ENCODE measurements at regions not wholly inside any gene's neighbourhood (a gene's known extent, or its start where the extent isn't known, plus 50 kb on each side); places are given as distances from the start of the nearest gene placed in this dataset.

DNA sequence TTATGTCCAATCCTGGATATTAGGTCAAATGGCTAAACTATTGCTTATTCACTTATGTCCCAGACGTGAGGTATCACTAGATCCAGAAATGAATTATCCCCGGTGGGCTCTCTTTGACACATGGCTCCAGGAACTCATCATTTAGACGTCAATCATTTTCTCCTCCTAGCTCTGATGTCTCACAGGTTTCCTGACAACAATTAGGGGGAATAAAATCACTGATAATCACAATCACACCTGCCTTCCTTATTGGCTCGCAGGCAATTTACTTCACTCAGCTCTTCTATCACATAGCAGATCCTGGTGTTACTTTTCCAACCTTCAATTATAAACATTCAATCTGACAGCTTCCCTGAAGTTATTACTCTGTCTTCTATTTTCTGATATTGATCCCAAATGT, 634.0 kb upstream of the TENM4 start:
- no peak overlapping the region for H3K4me3 ChIP-seq
- no peaks in the 10 kb centered on the region for H3K79me2 ChIP-seq
- H4K20me1 ChIP-seq (ENCODE audit: insufficient read depth, poor library complexity, severe bottlenecking): no peaks in the 10 kb centered on the region
- DNase-seq (ENCODE audit: low spot score): no peak
- H3K27me3 ChIP-seq: no peaks in the 10 kb centered on the region
- TF ChIP-seq EZH2 (IDR thresholded peaks at IDR 0.05; ENCODE audit: borderline replicate concordance) (no peak), EZH2phosphoT487 (IDR thresholded peaks at IDR 0.05; ENCODE audit: low read depth, severe bottlenecking, unreplicated experiment) (no peak)
- TF ChIP-seq, protein P1, sequence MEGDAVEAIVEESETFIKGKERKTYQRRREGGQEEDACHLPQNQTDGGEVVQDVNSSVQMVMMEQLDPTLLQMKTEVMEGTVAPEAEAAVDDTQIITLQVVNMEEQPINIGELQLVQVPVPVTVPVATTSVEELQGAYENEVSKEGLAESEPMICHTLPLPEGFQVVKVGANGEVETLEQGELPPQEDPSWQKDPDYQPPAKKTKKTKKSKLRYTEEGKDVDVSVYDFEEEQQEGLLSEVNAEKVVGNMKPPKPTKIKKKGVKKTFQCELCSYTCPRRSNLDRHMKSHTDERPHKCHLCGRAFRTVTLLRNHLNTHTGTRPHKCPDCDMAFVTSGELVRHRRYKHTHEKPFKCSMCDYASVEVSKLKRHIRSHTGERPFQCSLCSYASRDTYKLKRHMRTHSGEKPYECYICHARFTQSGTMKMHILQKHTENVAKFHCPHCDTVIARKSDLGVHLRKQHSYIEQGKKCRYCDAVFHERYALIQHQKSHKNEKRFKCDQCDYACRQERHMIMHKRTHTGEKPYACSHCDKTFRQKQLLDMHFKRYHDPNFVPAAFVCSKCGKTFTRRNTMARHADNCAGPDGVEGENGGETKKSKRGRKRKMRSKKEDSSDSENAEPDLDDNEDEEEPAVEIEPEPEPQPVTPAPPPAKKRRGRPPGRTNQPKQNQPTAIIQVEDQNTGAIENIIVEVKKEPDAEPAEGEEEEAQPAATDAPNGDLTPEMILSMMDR (IDR thresholded peaks at IDR 0.05; ENCODE audit: poor library complexity): no peak
- WGBS (ENCODE audit: low lambda C conversion rate, missing lambda C conversion rate): 84% methylated on average over 4 of the region's 4 CpGs
- no peaks in the 10 kb centered on the region for H3K4me1 ChIP-seq (ENCODE audit: insufficient read depth)
- H3K36me3 ChIP-seq (replicated peaks; ENCODE audit: insufficient read depth, low read depth): no peaks in the 10 kb centered on the region
- H3K9me3 ChIP-seq (ENCODE audit: low read depth): no peaks in the 10 kb centered on the region
- no peaks in the 10 kb centered on the region for H3K9me2 ChIP-seq (replicated peaks; ENCODE audit: insufficient read depth)
- H3K27ac ChIP-seq: no peak overlapping the region
- H2AFZ ChIP-seq: no peak overlapping the region
- H3K4me2 ChIP-seq: no peak overlapping the region

DNA sequence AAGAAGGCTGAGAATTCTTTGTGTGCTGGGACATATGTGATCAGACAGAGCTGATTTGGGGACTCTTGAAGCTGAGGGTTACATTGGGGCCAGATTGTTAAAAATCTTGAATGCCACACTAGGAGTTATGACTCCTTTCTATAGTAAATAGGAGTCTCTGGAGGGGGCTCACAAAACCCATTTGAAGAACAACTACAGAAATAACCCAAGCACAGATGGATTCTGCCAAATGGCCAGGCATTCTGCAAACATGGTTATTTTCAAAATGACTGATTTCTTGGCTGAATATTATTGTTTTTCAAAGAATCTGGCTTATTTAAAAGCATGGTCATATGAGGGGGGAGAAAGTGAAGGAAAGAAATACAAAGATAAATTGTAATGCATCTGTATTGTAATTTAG, 625.5 kb upstream of the TENM4 start:
- Histone ChIP-seq H3K27ac (no peak overlapping the region), H2AFZ (no peak overlapping the region), H3K9me2 (replicated peaks; ENCODE audit: insufficient read depth) (no peaks in the 10 kb centered on the region), H3K4me1 (ENCODE audit: insufficient read depth) (no peaks in the 10 kb centered on the region), H3K4me2 (no peak overlapping the region), H3K4me3 (no peak overlapping the region), H3K27me3 (no peaks in the 10 kb centered on the region), H4K20me1 (ENCODE audit: insufficient read depth, poor library complexity, severe bottlenecking) (no peaks in the 10 kb centered on the region), H3K9me3 (ENCODE audit: low read depth) (no peaks in the 10 kb centered on the region), H3K79me2 (no peaks in the 10 kb centered on the region), H3K36me3 (replicated peaks; ENCODE audit: insufficient read depth, low read depth) (no peaks in the 10 kb centered on the region)
- DNase-seq (ENCODE audit: low spot score): no peak
- TF ChIP-seq EZH2phosphoT487 (IDR thresholded peaks at IDR 0.05; ENCODE audit: low read depth, severe bottlenecking, unreplicated experiment) (no peak), EZH2 (IDR thresholded peaks at IDR 0.05; ENCODE audit: borderline replicate concordance) (no peak)
- TF ChIP-seq, protein P1 (IDR thresholded peaks at IDR 0.05; ENCODE audit: poor library complexity): no peak

DNA sequence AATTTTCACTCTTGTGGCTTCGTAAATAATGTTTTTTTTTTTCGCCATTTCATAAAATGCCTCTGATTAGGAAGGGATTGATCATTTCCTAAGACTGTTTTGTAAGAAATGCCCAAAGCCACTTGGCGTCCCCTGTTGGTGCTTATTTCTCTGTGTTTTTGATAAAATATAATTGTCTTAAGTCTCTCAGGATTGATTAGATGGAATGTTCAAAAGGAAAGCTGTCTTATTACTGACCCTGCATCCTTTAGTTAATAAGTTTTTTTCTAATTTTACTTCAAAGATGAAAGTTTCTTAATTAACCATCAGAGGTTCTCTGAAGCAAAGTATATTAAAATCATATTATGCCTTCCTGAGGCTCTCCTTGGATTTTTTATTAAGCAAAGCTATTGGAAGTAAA, 624.3 kb upstream of the TENM4 start:
- Histone ChIP-seq H3K4me2 (no peak overlapping the region), H3K4me3 (no peak overlapping the region), H3K36me3 (replicated peaks; ENCODE audit: insufficient read depth, low read depth) (no peaks in the 10 kb centered on the region), H3K9me2 (replicated peaks; ENCODE audit: insufficient read depth) (no peaks in the 10 kb centered on the region), H2AFZ (no peak overlapping the region), H3K27me3 (no peaks in the 10 kb centered on the region), H4K20me1 (ENCODE audit: insufficient read depth, poor library complexity, severe bottlenecking) (no peaks in the 10 kb centered on the region), H3K9me3 (ENCODE audit: low read depth) (no peaks in the 10 kb centered on the region), H3K79me2 (no peaks in the 10 kb centered on the region), H3K4me1 (ENCODE audit: insufficient read depth) (no peaks in the 10 kb centered on the region), H3K27ac (no peak overlapping the region)
- DNase-seq (ENCODE audit: low spot score): no peak
- WGBS (ENCODE audit: low lambda C conversion rate, missing lambda C conversion rate): 93% methylated on average over 3 of the region's 3 CpGs
- TF ChIP-seq EZH2 (IDR thresholded peaks at IDR 0.05; ENCODE audit: borderline replicate concordance): no peak

DNA sequence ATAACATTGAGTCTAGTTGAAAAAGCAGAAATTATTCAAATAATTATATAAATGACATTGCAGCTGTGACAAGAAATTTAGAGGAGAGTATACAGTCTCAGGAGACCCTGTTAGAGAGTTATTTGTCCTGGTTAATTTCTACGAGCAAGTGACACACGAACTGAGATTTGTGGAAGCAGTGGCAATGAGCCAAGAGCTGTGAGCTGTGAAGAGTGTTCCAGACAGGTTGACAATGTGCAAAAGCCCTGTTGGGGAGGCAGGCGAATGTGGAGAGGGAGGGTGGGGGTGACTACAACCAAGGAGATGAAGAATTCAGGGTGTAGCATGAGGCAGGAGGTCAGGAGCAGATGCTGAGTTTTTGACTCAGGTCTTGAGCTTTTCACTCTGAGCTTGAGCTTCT, 620.2 kb upstream of the TENM4 start:
- H3K36me3 ChIP-seq (replicated peaks; ENCODE audit: insufficient read depth, low read depth): no peaks in the 10 kb centered on the region
- 70% methylated on average over 3 of the region's 3 CpGs for WGBS (ENCODE audit: low lambda C conversion rate, missing lambda C conversion rate)
- no peaks in the 10 kb centered on the region for H4K20me1 ChIP-seq (ENCODE audit: insufficient read depth, poor library complexity, severe bottlenecking)
- H3K9me3 ChIP-seq (ENCODE audit: low read depth): no peaks in the 10 kb centered on the region
- H2AFZ ChIP-seq: no peak overlapping the region
- TF ChIP-seq EZH2 (IDR thresholded peaks at IDR 0.05; ENCODE audit: borderline replicate concordance): no peak
- H3K79me2 ChIP-seq: no peaks in the 10 kb centered on the region
- H3K27me3 ChIP-seq: no peaks in the 10 kb centered on the region
- H3K27ac ChIP-seq: no peak overlapping the region
- H3K4me2 ChIP-seq: no peak overlapping the region
- no peak for DNase-seq (ENCODE audit: low spot score)
- H3K9me2 ChIP-seq (replicated peaks; ENCODE audit: insufficient read depth): no peaks in the 10 kb centered on the region
- no peak overlapping the region for H3K4me3 ChIP-seq
- H3K4me1 ChIP-seq (ENCODE audit: insufficient read depth): no peaks in the 10 kb centered on the region
